Mesenchymal stem cell (in vitro differentiated cells and primary cell): ENCODE measurements at regions not wholly inside any gene's neighbourhood (a gene's known extent, or its start where the extent isn't known, plus 50 kb on each side); places are given as distances from the start of the nearest gene placed in this dataset.

ENCODE experiments used
- DNase-seq: peaks from one replicate; pipeline ENCODE4 v3.0.0-alpha.2; 2013
- H2AFZ ChIP-seq: one replicate; pipeline ENCODE4 v1.6.1; 2013; ENCODE audit warnings: low read depth, mild to moderate bottlenecking, control low read depth, inconsistent platforms, low read length, moderate library complexity
- H2AK5ac ChIP-seq: 2 replicates; pipeline ENCODE4 v1.6.1; 2013; ENCODE audit warnings: low read length, moderate library complexity, mild to moderate bottlenecking, inconsistent platforms; ENCODE audit not compliant: severe bottlenecking
- H2BK120ac ChIP-seq: one replicate; pipeline ENCODE4 v1.6.1; 2013; ENCODE audit warnings: low read depth, mild to moderate bottlenecking, inconsistent platforms, low read length, moderate library complexity
- H2BK12ac ChIP-seq, 2 experiments: one replicate each; pipeline ENCODE4 v1.6.1; 2013; ENCODE audit warnings: inconsistent platforms in 2 of 2, low read length in 2 of 2, mild to moderate bottlenecking in 2 of 2, moderate library complexity in 2 of 2, control low read depth in 1 of 2
- H2BK15ac ChIP-seq: one replicate; pipeline ENCODE4 v1.6.1; 2013; ENCODE audit warnings: mild to moderate bottlenecking, low read depth, inconsistent platforms; ENCODE audit not compliant: poor library complexity, severe bottlenecking
- H2BK5ac ChIP-seq: 2 replicates; pipeline ENCODE4 v1.6.1; 2013; ENCODE audit warnings: low read depth, mild to moderate bottlenecking, low read length, control low read depth, inconsistent platforms; ENCODE audit not compliant: poor library complexity, severe bottlenecking
- H3K14ac ChIP-seq, 2 experiments: one replicate each; pipeline ENCODE4 v1.6.1; 2013; ENCODE audit warnings: inconsistent platforms in 2 of 2, low read length in 2 of 2, control low read depth in 1 of 2, mild to moderate bottlenecking in 1 of 2, moderate library complexity in 1 of 2
- H3K18ac ChIP-seq, 2 experiments: one replicate each; pipeline ENCODE4 v1.6.1; 2013; ENCODE audit warnings: inconsistent platforms in 2 of 2, low read length in 2 of 2, control low read depth in 1 of 2, low read depth in 1 of 2, mild to moderate bottlenecking in 1 of 2
- H3K23ac ChIP-seq, 2 experiments: one replicate each; pipeline ENCODE4 v1.6.1; 2013; ENCODE audit warnings: inconsistent platforms in 2 of 2, low read length in 2 of 2, mild to moderate bottlenecking in 2 of 2, moderate library complexity in 2 of 2, control low read depth in 1 of 2
- H3K27ac ChIP-seq: 2 replicates; pipeline ENCODE4 v1.5.1; 2013; ENCODE audit warnings: mild to moderate bottlenecking, moderate library complexity, low read length, control low read depth, inconsistent platforms; ENCODE audit not compliant: poor library complexity, severe bottlenecking
- H3K27me3 ChIP-seq, 2 experiments: 2 replicates each; pipeline versions ENCODE4 v1.6.1 to v1.7.0; 2013; ENCODE audit warnings: low read length in 2 of 2, mild to moderate bottlenecking in 2 of 2, moderate library complexity in 2 of 2, control low read depth in 1 of 2, inconsistent platforms in 1 of 2; ENCODE audit not compliant: control insufficient read depth in 1 of 2, insufficient read depth in 1 of 2
- H3K36me3 ChIP-seq, 2 experiments: 2 replicates each; pipeline versions ENCODE4 v1.6.1 to v1.7.0; 2013; ENCODE audit warnings: low read length in 2 of 2, control low read depth in 1 of 2, inconsistent platforms in 1 of 2, low read depth in 1 of 2, mild to moderate bottlenecking in 1 of 2; ENCODE audit not compliant: insufficient read depth in 2 of 2, control insufficient read depth in 1 of 2
- H3K4ac ChIP-seq, 2 experiments: one replicate each; pipeline ENCODE4 v1.6.1; 2013; ENCODE audit warnings: inconsistent platforms in 2 of 2, low read length in 2 of 2, mild to moderate bottlenecking in 2 of 2, moderate library complexity in 2 of 2, control low read depth in 1 of 2, low read depth in 1 of 2
- H3K4me1 ChIP-seq: 2 replicates; pipeline ENCODE4 v1.6.1; 2013; ENCODE audit warnings: low read depth, low read length, control low read depth; ENCODE audit not compliant: control insufficient read depth, insufficient read depth
- H3K4me2 ChIP-seq: 2 replicates; pipeline ENCODE4 v1.6.1; 2013; ENCODE audit warnings: low read length, mild to moderate bottlenecking, inconsistent platforms; ENCODE audit not compliant: poor library complexity, severe bottlenecking
- H3K4me3 ChIP-seq, 2 experiments: 2 replicates each; pipeline versions ENCODE4 v1.5.1 to v1.7.0; 2013; ENCODE audit warnings: low read length in 2 of 2, mild to moderate bottlenecking in 2 of 2, control low read depth in 1 of 2, low read depth in 1 of 2; ENCODE audit not compliant: insufficient read depth in 1 of 2
- H3K79me1 ChIP-seq: replicated peaks from 2 replicates; pipeline ENCODE4 v1.6.1; 2013; ENCODE audit warnings: mild to moderate bottlenecking, control low read depth, low read length, inconsistent platforms; ENCODE audit not compliant: poor library complexity, severe bottlenecking
- H3K9ac ChIP-seq: 2 replicates; pipeline ENCODE4 v1.7.0; 2013; ENCODE audit warnings: mild to moderate bottlenecking, low read length, moderate library complexity
- H3K9me3 ChIP-seq: 2 replicates; pipeline ENCODE4 v1.7.0; 2013; ENCODE audit warnings: mild to moderate bottlenecking, low read length; ENCODE audit not compliant: control insufficient read depth
- H4K8ac ChIP-seq: one replicate; pipeline ENCODE4 v1.6.1; 2013; ENCODE audit warnings: inconsistent platforms, mild to moderate bottlenecking, low read length, moderate library complexity
- H4K91ac ChIP-seq: one replicate; pipeline ENCODE4 v1.6.1; 2013; ENCODE audit warnings: mild to moderate bottlenecking, low read length, inconsistent platforms
- WGBS: methylation state at CpG from one replicate; pipeline ENCODE4 v1.1.7; 2013; ENCODE audit warnings: mixed read lengths; 5-methylcytosine and 5-hydroxymethylcytosine counted together

DNA sequence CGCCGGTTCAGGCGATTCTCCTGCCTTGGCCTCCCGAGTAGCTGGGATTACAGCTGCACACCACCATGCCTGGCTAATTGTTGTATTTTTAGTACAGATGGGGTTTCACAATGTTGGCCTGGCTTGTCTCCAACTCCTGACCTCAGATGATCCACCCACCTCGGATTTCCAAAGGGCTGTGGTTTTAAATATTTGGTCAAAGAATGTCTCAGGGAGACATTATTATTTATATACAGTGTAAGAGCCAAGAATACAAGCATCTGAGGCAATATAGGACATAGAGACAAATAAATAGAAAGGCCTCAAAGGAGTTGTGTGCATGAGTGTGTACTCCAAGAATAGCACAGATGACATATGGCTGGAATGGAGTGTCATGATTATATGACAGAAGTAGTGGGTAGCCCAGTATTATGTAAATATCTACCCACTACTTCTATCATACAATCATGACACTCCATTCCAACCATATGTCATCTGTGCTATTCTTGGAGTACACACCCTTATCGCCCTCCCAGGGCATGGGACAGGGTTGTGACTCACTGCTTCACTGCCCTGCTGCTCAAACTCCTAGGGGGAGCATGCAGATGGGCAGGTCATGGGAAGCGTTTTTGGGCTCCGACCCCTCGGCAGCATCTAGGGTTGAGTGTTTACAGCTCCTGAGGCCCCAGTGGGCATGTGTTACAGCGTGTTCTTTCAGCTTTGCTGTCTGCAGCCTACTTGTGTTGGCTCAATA lies 1649.8 kb upstream of the PCDH10 start:
- DNase-seq: peak; percentile 98
- H3K79me1 ChIP-seq: no peaks in the 10 kb centered on the region
- H3K4me3 ChIP-seq: no peak overlapping the region
- peak overlapping the region; percentile 27 for H2AK5ac ChIP-seq
- peaks cover 7% of the 10 kb centered on the region for H3K9me3 ChIP-seq
- no peak overlapping the region for H2AFZ ChIP-seq
- WGBS: 41% methylated on average over 9 of the region's 10 CpGs
- H3K23ac ChIP-seq: no peak overlapping the region
- peak overlapping the region; percentile 70 for H4K91ac ChIP-seq
- H2BK5ac ChIP-seq: no peak overlapping the region
- peak overlapping the region in 1 of 2 experiments; percentile 42 for H3K14ac ChIP-seq
- peak overlapping the region; percentile 59 to 93 for H2BK12ac ChIP-seq
- H3K4me1 ChIP-seq: peaks cover 4% of the 10 kb centered on the region
- peak overlapping the region; percentile 57 to 74 for H3K4ac ChIP-seq
- no peaks in the 10 kb centered on the region for H3K36me3 ChIP-seq
- no peaks in the 10 kb centered on the region for H3K27me3 ChIP-seq
- H3K9ac ChIP-seq: no peak overlapping the region
- no peak overlapping the region for H3K4me2 ChIP-seq
- peak overlapping the region; percentile 39 for H2BK120ac ChIP-seq
- peak overlapping the region; percentile 12 for H2BK15ac ChIP-seq
- no peak overlapping the region for H3K27ac ChIP-seq
- peak overlapping the region; percentile 35 for H4K8ac ChIP-seq
- H3K18ac ChIP-seq: peak overlapping the region; percentile 50 to 75

- 63% methylated on average over 1 of the region's 3 CpGs for WGBS
Measured at GRCh38 chr4:131509521-131509920, 1639.6 kb upstream of the PCDH10 start.

GRCh38 chr4:131526686-131527085 lies 1622.4 kb upstream of the PCDH10 start:
- H3K4me1 ChIP-seq: peaks cover 1% of the 10 kb centered on the region
- no peaks in the 10 kb centered on the region for H3K9me3 ChIP-seq
- 92% methylated on average over 1 of the region's 1 CpG for WGBS
- no peak overlapping the region for H2BK12ac ChIP-seq
- H3K23ac ChIP-seq: no peak overlapping the region
- no peak overlapping the region for H3K9ac ChIP-seq
- no peak overlapping the region for H3K27ac ChIP-seq
- H3K4me3 ChIP-seq: no peak overlapping the region
- H4K91ac ChIP-seq: no peak overlapping the region
- no peaks in the 10 kb centered on the region for H3K27me3 ChIP-seq
- no peak overlapping the region for H3K18ac ChIP-seq
- H3K14ac ChIP-seq: no peak overlapping the region
- no peak overlapping the region for H2BK5ac ChIP-seq
- H3K79me1 ChIP-seq: no peaks in the 10 kb centered on the region
- no peak overlapping the region for H3K4me2 ChIP-seq
- H2BK15ac ChIP-seq: no peak overlapping the region
- no peak overlapping the region for H4K8ac ChIP-seq
- no peak overlapping the region for H2AK5ac ChIP-seq
- no peaks in the 10 kb centered on the region for H3K36me3 ChIP-seq
- no peak overlapping the region for H2BK120ac ChIP-seq
- no peak for DNase-seq
- no peak overlapping the region for H2AFZ ChIP-seq
- H3K4ac ChIP-seq: no peak overlapping the region

More at GRCh38 chr4:131509521-131509920, 1639.6 kb upstream of the PCDH10 start:
- no peak overlapping the region for H3K14ac ChIP-seq
- H3K4ac ChIP-seq: no peak overlapping the region
- H3K27ac ChIP-seq: no peak overlapping the region
- no peak overlapping the region for H4K91ac ChIP-seq
- H3K4me2 ChIP-seq: no peak overlapping the region
- H3K9me3 ChIP-seq: no peaks in the 10 kb centered on the region
- no peak overlapping the region for H2BK5ac ChIP-seq
- H3K4me3 ChIP-seq: no peak overlapping the region
- no peak overlapping the region for H3K18ac ChIP-seq
- no peaks in the 10 kb centered on the region for H3K4me1 ChIP-seq
- no peaks in the 10 kb centered on the region for H3K36me3 ChIP-seq
- H2AFZ ChIP-seq: no peak overlapping the region
- no peak overlapping the region for H2BK12ac ChIP-seq
- no peak overlapping the region for H4K8ac ChIP-seq
- H3K23ac ChIP-seq: no peak overlapping the region
- no peaks in the 10 kb centered on the region for H3K27me3 ChIP-seq
- H3K79me1 ChIP-seq: no peaks in the 10 kb centered on the region
- H2BK15ac ChIP-seq: no peak overlapping the region
- H2AK5ac ChIP-seq: no peak overlapping the region
- H3K9ac ChIP-seq: no peak overlapping the region
- no peak overlapping the region for H2BK120ac ChIP-seq
- DNase-seq: no peak

DNA sequence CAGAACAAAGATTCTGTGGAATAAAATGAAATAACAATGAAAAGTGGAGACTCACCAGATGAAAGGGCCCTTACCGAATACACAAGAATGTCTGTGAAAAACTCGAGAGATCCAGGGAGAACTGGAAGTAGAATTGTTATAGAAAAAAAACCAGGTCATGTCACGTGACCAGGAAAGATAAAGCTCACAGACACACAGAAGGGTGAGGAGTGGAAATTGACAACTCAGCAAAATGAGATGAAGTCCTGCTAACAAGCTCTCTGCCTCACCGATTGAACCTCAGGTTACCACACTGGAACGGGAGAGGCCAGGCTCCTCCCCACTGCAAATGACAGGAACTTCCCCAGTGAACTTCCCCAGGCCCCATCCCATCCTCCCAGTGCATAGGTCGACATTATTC lies 1618.0 kb upstream of the PCDH10 start:
- Histone ChIP-seq H2AFZ (no peak overlapping the region), H3K18ac (no peak overlapping the region), H3K23ac (no peak overlapping the region), H3K79me1 (no peaks in the 10 kb centered on the region), H2BK5ac (no peak overlapping the region), H3K36me3 (no peaks in the 10 kb centered on the region), H3K4me2 (no peak overlapping the region), H3K4ac (no peak overlapping the region), H4K91ac (no peak overlapping the region), H3K4me3 (no peak overlapping the region), H3K27ac (no peak overlapping the region), H2BK120ac (no peak overlapping the region), H3K9ac (no peak overlapping the region), H4K8ac (peak overlapping the region; percentile 61), H2BK12ac (no peak overlapping the region), H2BK15ac (no peak overlapping the region), H3K14ac (no peak overlapping the region), H3K27me3 (no peaks in the 10 kb centered on the region), H3K4me1 (peaks cover 6% of the 10 kb centered on the region), H3K9me3 (no peaks in the 10 kb centered on the region), H2AK5ac (no peak overlapping the region)
- 89% methylated on average over 6 of the region's 6 CpGs for WGBS
- DNase-seq: no peak
